Erythroblast (primary cell): ENCODE measurements at regions not wholly inside any gene's neighbourhood (a gene's known extent, or its start where the extent isn't known, plus 50 kb on each side); places are given as distances from the start of the nearest gene placed in this dataset.

ENCODE experiments used
- GATA1 ChIP-seq: IDR thresholded peaks from 2 replicates; pipeline ENCODE4 v1.6.1; 2011; ENCODE audit warnings: low read depth, mild to moderate bottlenecking, control low read depth, low read length, moderate library complexity
- POLR2A ChIP-seq: IDR thresholded peaks from 2 replicates; pipeline ENCODE4 v1.6.1; 2011; ENCODE audit warnings: mild to moderate bottlenecking, low read length

GRCh38 chr1:82880506-82880905 is 1079.8 kb downstream of the ADGRL2 start:
- TF ChIP-seq POLR2A (no peak), GATA1 (no peak)
